ENCODE measurements at regions not wholly inside any gene's neighbourhood (a gene's known extent, or its start where the extent isn't known, plus 50 kb on each side); places are given as distances from the start of the nearest gene placed in this dataset.

DNA sequence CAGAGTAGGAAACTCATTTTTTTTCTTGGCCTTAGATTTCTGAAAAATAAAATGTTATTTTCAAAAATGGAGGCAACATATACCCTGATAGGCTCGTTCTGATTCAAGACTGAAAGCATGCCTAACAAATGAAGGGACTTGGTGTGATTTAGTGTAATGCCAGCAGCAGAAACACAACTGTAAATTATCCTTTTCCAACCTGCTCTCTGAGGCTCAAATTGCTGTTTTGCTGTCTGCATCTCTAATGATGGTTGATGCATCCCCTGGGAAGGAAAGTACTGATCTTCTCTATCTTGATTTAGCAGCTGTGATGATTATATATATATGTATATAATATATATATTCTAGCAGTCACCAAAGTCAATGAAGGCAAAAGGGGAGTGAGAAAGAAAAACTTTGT, 537.2 kb upstream of the API5 start:
- no peak for TF ChIP-seq SPI1 (IDR thresholded peaks at IDR 0.05; ENCODE audit: borderline replicate concordance, low read depth)
- TF ChIP-seq, protein P1, sequence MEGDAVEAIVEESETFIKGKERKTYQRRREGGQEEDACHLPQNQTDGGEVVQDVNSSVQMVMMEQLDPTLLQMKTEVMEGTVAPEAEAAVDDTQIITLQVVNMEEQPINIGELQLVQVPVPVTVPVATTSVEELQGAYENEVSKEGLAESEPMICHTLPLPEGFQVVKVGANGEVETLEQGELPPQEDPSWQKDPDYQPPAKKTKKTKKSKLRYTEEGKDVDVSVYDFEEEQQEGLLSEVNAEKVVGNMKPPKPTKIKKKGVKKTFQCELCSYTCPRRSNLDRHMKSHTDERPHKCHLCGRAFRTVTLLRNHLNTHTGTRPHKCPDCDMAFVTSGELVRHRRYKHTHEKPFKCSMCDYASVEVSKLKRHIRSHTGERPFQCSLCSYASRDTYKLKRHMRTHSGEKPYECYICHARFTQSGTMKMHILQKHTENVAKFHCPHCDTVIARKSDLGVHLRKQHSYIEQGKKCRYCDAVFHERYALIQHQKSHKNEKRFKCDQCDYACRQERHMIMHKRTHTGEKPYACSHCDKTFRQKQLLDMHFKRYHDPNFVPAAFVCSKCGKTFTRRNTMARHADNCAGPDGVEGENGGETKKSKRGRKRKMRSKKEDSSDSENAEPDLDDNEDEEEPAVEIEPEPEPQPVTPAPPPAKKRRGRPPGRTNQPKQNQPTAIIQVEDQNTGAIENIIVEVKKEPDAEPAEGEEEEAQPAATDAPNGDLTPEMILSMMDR (IDR thresholded peaks at IDR 0.05; ENCODE audit: insufficient read depth, low read length), result no peak
- no peak for TF ChIP-seq POLR2AphosphoS5 (IDR thresholded peaks at IDR 0.05; ENCODE audit: low read depth)
- TF ChIP-seq, protein P2, sequence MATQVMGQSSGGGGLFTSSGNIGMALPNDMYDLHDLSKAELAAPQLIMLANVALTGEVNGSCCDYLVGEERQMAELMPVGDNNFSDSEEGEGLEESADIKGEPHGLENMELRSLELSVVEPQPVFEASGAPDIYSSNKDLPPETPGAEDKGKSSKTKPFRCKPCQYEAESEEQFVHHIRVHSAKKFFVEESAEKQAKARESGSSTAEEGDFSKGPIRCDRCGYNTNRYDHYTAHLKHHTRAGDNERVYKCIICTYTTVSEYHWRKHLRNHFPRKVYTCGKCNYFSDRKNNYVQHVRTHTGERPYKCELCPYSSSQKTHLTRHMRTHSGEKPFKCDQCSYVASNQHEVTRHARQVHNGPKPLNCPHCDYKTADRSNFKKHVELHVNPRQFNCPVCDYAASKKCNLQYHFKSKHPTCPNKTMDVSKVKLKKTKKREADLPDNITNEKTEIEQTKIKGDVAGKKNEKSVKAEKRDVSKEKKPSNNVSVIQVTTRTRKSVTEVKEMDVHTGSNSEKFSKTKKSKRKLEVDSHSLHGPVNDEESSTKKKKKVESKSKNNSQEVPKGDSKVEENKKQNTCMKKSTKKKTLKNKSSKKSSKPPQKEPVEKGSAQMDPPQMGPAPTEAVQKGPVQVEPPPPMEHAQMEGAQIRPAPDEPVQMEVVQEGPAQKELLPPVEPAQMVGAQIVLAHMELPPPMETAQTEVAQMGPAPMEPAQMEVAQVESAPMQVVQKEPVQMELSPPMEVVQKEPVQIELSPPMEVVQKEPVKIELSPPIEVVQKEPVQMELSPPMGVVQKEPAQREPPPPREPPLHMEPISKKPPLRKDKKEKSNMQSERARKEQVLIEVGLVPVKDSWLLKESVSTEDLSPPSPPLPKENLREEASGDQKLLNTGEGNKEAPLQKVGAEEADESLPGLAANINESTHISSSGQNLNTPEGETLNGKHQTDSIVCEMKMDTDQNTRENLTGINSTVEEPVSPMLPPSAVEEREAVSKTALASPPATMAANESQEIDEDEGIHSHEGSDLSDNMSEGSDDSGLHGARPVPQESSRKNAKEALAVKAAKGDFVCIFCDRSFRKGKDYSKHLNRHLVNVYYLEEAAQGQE (IDR thresholded peaks at IDR 0.05; ENCODE audit: insufficient replicate concordance, low read depth), result no peak
- TF ChIP-seq GABPA (IDR thresholded peaks at IDR 0.05; ENCODE audit: low read depth), result no peak
